ENCODE measurements at regions not wholly inside any gene's neighbourhood (a gene's known extent, or its start where the extent isn't known, plus 50 kb on each side); places are given as distances from the start of the nearest gene placed in this dataset.

DNA sequence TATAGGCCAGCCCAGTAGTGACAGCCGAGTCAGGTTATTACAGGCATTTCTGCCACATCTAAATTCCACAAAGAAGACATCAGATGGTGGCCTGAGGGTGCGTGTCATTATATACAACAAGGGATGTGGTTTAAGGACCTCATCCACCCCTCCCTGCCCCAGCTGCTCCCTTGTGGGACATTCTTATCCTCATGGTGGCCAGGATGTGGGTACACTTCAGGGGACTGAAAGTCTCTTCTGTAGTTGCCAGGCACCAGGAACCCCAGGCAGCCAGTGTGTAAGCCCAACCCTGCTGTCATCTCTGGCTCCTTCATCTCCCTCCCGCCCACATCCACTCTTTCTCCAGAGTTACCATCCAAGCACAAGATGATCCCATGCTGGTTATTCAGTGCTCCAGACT is 224.9 kb upstream of the TOPAZ1 start:
- TF ChIP-seq, protein P1, sequence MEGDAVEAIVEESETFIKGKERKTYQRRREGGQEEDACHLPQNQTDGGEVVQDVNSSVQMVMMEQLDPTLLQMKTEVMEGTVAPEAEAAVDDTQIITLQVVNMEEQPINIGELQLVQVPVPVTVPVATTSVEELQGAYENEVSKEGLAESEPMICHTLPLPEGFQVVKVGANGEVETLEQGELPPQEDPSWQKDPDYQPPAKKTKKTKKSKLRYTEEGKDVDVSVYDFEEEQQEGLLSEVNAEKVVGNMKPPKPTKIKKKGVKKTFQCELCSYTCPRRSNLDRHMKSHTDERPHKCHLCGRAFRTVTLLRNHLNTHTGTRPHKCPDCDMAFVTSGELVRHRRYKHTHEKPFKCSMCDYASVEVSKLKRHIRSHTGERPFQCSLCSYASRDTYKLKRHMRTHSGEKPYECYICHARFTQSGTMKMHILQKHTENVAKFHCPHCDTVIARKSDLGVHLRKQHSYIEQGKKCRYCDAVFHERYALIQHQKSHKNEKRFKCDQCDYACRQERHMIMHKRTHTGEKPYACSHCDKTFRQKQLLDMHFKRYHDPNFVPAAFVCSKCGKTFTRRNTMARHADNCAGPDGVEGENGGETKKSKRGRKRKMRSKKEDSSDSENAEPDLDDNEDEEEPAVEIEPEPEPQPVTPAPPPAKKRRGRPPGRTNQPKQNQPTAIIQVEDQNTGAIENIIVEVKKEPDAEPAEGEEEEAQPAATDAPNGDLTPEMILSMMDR (IDR thresholded peaks at IDR 0.05; ENCODE audit: insufficient read depth, low read depth, low read length, missing control alignments), result no peak
- peak; percentile 67 for DNase-seq (ENCODE audit: low read depth)

DNA sequence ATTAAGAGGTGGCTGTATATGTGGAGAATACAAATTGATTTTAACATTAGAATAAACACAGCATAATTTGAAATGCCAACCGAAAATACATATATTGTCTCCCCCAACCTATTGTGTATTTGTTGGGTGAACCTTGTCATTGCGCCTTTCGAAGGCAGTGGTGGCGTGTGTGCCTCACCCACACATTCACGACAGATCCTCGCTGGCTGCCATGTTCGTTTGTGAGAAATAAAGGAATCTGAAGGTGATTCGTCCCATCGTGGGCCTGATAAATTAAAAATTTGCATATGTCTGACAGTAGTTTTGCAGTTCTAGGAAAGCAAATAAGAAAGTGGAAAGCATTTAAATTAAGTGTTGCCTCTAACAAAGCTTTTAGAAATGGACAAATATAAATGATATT is 222.8 kb upstream of the TOPAZ1 start:
- no peak overlapping the region for H3K4me3 ChIP-seq (ENCODE audit: low read depth, low read length)
- DNase-seq (ENCODE audit: low read depth), result no peak
- TF ChIP-seq, protein P1 (IDR thresholded peaks at IDR 0.05; ENCODE audit: insufficient read depth, low read depth, low read length, missing control alignments), result no peak

More for the DNA sequence above, 224.9 kb upstream of the TOPAZ1 start:
- H3K4me3 ChIP-seq (ENCODE audit: low read depth, low read length), result no peak overlapping the region

DNA sequence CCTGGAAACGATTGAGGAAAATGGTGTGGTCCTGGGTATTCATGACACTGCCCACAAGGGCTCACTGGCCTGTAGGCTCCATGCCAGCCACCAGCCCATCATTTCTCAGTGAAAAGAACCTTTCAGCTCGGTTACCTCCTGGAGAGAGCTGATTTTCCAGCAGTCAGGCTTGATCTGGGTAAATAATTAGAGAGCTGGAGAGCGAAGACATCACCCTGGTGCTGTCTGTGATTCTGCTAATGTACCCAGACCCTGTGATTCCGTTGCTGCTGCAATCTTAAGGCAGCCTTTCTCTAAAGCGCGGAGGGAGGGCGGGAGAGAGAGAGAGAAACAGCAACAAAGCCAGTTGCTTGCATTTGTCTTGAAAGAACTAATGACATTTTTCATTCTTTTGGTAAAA is 221.9 kb upstream of the TOPAZ1 start:
- TF ChIP-seq, protein P1 (IDR thresholded peaks at IDR 0.05; ENCODE audit: insufficient read depth, low read depth, low read length, missing control alignments), result no peak
- DNase-seq (ENCODE audit: low read depth), result no peak
- H3K4me3 ChIP-seq (ENCODE audit: low read depth, low read length), result no peak overlapping the region

DNA sequence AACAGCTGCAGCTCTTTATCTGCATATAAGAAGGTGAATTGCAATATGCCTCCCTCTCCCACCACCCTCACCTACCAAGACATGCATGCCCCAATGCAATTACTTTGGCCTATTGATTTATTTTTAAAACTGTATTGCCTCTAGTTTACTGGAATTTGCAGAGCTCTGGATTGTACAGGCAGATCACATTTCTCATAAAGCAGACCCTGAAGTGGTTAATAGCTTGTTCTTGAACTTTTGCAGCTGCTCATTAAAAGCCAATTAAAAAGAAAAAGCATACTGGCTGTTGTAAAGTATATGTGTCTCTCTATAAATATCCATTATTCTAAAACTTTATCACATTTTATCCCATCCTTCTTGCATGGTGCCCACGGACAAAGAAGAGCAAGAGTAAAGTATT is 221.5 kb upstream of the TOPAZ1 start:
- DNase-seq (ENCODE audit: low read depth), result no peak
- H3K4me3 ChIP-seq (ENCODE audit: low read depth, low read length), result no peak overlapping the region
- TF ChIP-seq, protein P1 (IDR thresholded peaks at IDR 0.05; ENCODE audit: insufficient read depth, low read depth, low read length, missing control alignments), result no peak

DNA sequence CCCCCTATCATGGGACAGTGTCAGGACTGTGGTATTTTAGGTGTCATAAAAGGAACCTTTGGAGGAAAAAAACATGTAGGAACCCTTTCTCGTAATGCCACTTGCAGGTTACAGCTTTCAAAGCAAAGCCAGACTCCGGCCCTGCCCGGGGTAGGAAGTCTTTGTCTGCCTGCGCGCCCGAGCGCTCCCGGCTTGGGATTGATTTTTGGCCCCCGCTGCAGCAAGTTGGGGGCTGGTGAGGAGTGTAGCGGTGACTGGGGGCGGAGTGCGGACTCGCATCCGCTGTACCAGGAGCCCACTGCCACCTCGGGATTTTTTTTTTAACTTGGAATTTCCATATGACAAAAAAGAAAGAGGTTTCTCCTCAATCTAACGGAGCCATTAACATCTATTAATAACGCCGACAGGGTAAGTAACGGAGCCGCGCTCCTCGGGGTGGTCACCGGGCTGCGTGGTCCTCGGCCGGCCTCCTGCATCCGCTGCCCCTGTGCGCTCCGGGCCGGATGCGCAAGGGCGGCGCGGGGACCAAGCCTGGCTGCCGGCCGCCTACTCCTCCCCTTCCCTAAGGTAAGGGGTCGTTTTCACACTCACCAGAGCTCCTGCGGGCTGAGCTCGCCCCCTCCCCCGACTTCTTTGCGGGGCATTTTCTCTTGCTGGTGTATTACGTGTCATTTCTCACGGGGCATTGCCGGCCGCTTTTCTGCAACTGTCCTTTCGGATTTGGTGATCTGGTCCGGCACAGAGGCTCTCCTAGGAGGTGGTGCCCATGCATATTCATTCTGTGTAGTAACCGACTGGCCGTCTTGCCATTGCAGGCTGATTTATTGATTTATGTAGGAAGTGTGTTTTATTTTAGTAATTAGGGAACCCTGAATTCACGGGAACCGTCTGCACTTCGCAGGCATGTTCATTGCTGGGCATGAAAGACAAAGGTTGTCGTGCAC is 219.8 kb upstream of the TOPAZ1 start:
- H3K4me3 ChIP-seq (ENCODE audit: low read depth, low read length), result peak overlapping the region; percentile 63
- peak; percentile 38 for DNase-seq (ENCODE audit: low read depth)
- TF ChIP-seq, protein P1 (IDR thresholded peaks at IDR 0.05; ENCODE audit: insufficient read depth, low read depth, low read length, missing control alignments), result no peak

DNA sequence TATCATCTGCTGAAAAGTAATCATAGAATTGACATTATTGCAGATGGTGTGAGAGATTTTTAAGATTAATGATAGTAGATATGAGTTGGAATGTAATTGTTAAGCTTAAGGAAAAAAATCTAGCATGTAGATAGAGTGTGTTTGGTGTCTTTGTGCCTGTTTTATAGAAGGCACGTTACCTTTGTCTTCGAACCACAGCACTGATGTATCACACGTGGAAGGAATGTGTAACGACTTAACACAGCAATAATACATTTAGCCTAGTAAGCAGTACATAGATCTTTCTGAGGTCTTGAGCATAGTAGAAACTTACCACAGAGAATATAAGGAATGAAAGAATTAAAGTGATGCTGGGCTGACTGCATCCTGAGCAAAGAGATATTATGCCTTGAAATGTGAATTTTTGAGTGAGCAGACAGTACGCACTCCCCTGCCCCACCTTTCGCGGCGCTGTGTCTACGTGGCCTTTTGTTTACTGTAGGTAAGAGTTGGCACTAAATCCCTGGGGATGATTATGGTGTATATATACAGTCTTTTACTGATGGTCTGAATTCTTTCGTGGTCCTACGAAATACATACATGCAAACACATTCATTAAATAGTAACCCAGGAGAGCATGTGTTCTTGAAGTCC is 217.6 kb upstream of the TOPAZ1 start:
- TF ChIP-seq, protein P1 (IDR thresholded peaks at IDR 0.05; ENCODE audit: insufficient read depth, low read depth, low read length, missing control alignments), result no peak
- DNase-seq (ENCODE audit: low read depth), result no peak
- no peak overlapping the region for H3K4me3 ChIP-seq (ENCODE audit: low read depth, low read length)
